Cardiac muscle cell (in vitro differentiated cells and primary cell): ENCODE measurements at regions not wholly inside any gene's neighbourhood (a gene's known extent, or its start where the extent isn't known, plus 50 kb on each side); places are given as distances from the start of the nearest gene placed in this dataset.

ENCODE experiments used
- DNase-seq, 2 donors: peaks; one replicate each; pipeline versions ENCODE4 v3.0.0 to v3.0.0-alpha.2; 2010 to 2017; ENCODE audit warnings: low read depth in 1 of 2, low spot score in 1 of 2
- H3K27ac ChIP-seq: fragments of 200-600 bp; sonication (generic); 2 replicates; pipeline ENCODE4 v1.5.1; 2016
- H3K27me3 ChIP-seq: fragments of 200-600 bp; sonication (generic); 2 replicates; pipeline ENCODE4 v1.6.0; 2016; ENCODE audit warnings: control low read depth
- H3K36me3 ChIP-seq: fragments of 200-600 bp; sonication (generic); 2 replicates; pipeline ENCODE4 v1.5.1; 2016; ENCODE audit warnings: control low read depth
- H3K4me1 ChIP-seq: fragments of 200-600 bp; sonication (generic); 2 replicates; pipeline ENCODE4 v1.8.1; 2017; ENCODE audit warnings: low read depth, mild to moderate bottlenecking, mixed run types
- H3K4me3 ChIP-seq: fragments of 200-600 bp; sonication (generic); 2 replicates; pipeline ENCODE4 v1.5.1; 2016; ENCODE audit warnings: mild to moderate bottlenecking
- H3K9me3 ChIP-seq: fragments of 200-600 bp; sonication (generic); 2 replicates; pipeline ENCODE4 v1.5.1; 2017; ENCODE audit warnings: low read depth, mild to moderate bottlenecking, control low read depth
- CTCF ChIP-seq: IDR thresholded peaks from 2 replicates; pipeline ENCODE4 v1.5.1; 2012; ENCODE audit warnings: low read depth, mild to moderate bottlenecking, low read length

DNA sequence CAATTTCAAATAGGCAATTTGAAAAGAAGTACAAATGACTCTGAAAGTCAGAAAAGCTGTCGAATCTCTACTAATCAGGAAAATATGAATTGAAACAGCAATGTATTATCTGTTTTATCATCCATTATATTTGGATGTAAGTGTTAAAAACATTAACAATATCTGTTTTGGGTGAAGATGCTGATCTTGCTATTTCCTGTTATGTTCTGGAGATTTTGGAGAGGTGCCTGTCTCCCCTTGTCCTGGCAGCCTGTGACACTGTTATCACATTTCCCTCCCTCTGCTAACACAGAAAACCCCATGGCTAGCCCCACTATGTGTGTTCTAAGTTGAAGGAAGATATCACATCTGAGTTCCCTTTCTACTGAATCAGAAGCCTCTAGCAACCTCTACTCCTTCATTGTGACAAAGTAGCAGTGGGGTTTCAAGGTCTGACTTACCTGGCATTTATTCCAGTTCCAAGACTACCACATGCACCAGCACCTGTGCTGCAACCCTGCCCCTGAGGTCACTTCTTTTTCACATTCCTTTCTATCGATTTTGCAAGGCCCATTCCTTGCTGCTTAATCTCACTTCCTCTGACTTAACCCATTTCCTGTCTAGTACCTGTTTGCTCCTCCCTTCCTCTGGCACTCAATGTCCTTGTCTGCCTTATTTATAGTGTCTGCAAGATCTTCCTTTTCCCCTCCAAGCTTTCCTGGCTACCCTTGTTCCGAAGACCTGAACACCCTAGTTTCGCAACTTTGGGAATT lies 95.5 kb upstream of the COL8A1 start:
- H3K9me3 ChIP-seq, result no peaks in the 10 kb centered on the region
- no peak for TF ChIP-seq CTCF
- no peaks in the 10 kb centered on the region for H3K4me1 ChIP-seq
- H3K27me3 ChIP-seq, result no peaks in the 10 kb centered on the region
- DNase-seq, result no peak
- H3K36me3 ChIP-seq, result no peaks in the 10 kb centered on the region
- H3K4me3 ChIP-seq, result no peak overlapping the region
- H3K27ac ChIP-seq, result no peak overlapping the region

- Histone ChIP-seq H3K36me3 (no peaks in the 10 kb centered on the region), H3K27ac (no peak overlapping the region), H3K9me3 (no peaks in the 10 kb centered on the region), H3K4me3 (no peak overlapping the region), H3K4me1 (peaks cover 6% of the 10 kb centered on the region), H3K27me3 (no peaks in the 10 kb centered on the region)
- TF ChIP-seq CTCF, result no peak
- DNase-seq, result peak in 1 of 2 donors; percentile 22
Measured at GRCh38 chr3:99541181-99541580, 97.2 kb upstream of the COL8A1 start.

GRCh38 chr3:99537416-99537815 lies 101.0 kb upstream of the COL8A1 start:
- no peaks in the 10 kb centered on the region for H3K9me3 ChIP-seq
- H3K4me3 ChIP-seq, result no peak overlapping the region
- no peaks in the 10 kb centered on the region for H3K27me3 ChIP-seq
- TF ChIP-seq CTCF, result no peak
- H3K4me1 ChIP-seq, result peaks cover 10% of the 10 kb centered on the region
- DNase-seq, result no peak
- no peak overlapping the region for H3K27ac ChIP-seq
- no peaks in the 10 kb centered on the region for H3K36me3 ChIP-seq

- Histone ChIP-seq H3K27ac (no peak overlapping the region), H3K27me3 (no peaks in the 10 kb centered on the region), H3K4me3 (no peak overlapping the region), H3K36me3 (no peaks in the 10 kb centered on the region), H3K4me1 (peaks cover 10% of the 10 kb centered on the region), H3K9me3 (no peaks in the 10 kb centered on the region)
- DNase-seq, result peak in 1 of 2 donors; percentile 44
- TF ChIP-seq CTCF, result no peak
Measured at GRCh38 chr3:99536555-99537314, 101.7 kb upstream of the COL8A1 start.

- no peaks in the 10 kb centered on the region for H3K27me3 ChIP-seq
- DNase-seq, result peak; percentile 18 to 83
- no peak overlapping the region for H3K4me3 ChIP-seq
- H3K36me3 ChIP-seq, result no peaks in the 10 kb centered on the region
- H3K27ac ChIP-seq, result no peak overlapping the region
- TF ChIP-seq CTCF, result no peak
- H3K4me1 ChIP-seq, result peaks cover 10% of the 10 kb centered on the region
- no peaks in the 10 kb centered on the region for H3K9me3 ChIP-seq
Measured at GRCh38 chr3:99534951-99535704, 103.3 kb upstream of the COL8A1 start.
